SH-SY5Y (cell line): ENCODE measurements at regions not wholly inside any gene's neighbourhood (a gene's known extent, or its start where the extent isn't known, plus 50 kb on each side); places are given as distances from the start of the nearest gene placed in this dataset.

ENCODE experiments used
- GATA2 ChIP-seq: IDR thresholded peaks from 2 replicates; pipeline ENCODE4 v1.6.1; 2011; ENCODE audit warnings: mild to moderate bottlenecking, low read depth, low read length
- GATA3 ChIP-seq: IDR thresholded peaks from 2 replicates; pipeline ENCODE4 v1.6.1; 2011; ENCODE audit warnings: low read depth, mild to moderate bottlenecking, low read length, moderate library complexity

GRCh38 chr2:228916416-228917090 lies 354.5 kb downstream of the PID1 start:
- no peak for TF ChIP-seq GATA3
- TF ChIP-seq GATA2 = no peak
